CD4-positive, alpha-beta T cell treated with Interleukin-6 for 4 hours (primary cell): ENCODE measurements at regions not wholly inside any gene's neighbourhood (a gene's known extent, or its start where the extent isn't known, plus 50 kb on each side); places are given as distances from the start of the nearest gene placed in this dataset.
"Not testable (repeated sequence)": the region's sequence is repeated elsewhere in the genome, so short reads cannot be mapped to it uniquely, and the experiment has no call there.

Experiments
- DNase-seq: peaks from one replicate; pipeline ENCODE4 v3.0.0-alpha.2; 2020; ENCODE audit warnings: mixed read lengths

DNA sequence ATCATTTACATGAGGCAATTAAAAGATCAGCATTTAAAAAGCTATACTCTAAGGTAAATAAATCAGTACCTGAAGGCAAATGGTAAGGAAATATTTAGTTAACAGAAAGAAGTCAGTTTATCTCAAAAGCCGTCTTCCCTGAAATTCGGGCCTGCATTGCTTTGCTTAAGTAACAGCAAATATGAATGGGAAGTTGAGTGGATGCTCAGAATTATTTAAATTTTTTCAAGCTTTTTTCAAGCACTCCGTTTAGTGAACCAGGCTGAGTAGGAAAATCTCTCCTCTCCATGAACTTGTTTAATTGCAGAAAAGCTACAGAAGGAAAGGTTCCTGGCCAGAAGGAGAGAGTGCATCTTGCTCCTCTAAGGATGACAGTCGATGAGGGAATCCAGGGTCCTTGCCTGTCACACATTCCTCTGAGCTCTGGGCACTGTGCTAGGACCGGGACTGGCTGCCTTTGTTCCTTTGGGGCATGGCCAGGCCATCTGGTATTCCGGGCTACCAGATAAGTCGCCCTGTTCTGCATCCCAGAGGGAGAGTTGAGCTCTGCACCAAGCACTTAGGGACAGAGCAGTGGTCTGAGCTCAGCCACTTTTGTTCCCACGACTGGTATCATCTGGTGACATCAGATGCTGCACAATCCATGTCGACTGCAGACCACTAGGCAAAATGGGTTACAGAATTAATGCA, 77.6 kb downstream of the RIN2 start:
- no peak for DNase-seq

DNA sequence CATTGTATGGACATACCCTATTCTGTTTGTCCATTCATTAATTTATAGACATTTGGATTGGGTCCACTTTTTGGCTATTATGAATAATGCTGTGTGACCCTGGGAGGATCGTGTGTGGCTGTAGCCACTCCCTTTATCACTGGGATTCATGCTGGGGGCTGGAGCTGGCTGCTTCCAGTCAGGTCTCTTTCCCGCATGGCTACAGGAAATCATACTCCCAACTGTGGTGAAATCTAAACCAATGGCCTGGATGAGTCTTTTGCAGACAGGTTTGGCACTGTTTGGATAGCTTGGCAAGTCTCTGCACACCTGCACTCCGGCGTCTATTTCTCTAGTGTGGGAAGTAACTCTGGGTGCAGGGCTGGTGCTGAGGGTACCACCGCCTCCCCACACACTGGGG, 80.4 kb downstream of the RIN2 start:
- no peak for DNase-seq

DNA sequence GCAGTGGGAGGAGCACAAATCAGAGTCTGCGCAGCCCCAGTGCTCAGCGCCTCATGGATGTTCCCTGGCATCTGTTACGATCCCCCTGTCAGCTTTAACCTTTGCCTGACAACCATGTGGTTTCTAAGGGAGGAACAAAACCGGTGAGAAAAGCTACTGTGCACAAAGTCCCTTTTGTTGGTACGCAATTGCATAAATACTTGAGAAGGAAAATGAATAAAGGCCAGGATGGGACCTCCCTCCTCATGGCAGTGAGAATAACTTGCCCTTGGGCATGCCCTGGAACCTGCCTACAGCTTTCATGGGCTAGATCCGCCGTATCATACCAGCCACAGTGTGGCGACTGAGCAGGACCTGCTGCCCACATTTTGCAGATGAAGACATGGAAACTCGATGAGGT, 81.0 kb downstream of the RIN2 start:
- DNase-seq: no peak

DNA sequence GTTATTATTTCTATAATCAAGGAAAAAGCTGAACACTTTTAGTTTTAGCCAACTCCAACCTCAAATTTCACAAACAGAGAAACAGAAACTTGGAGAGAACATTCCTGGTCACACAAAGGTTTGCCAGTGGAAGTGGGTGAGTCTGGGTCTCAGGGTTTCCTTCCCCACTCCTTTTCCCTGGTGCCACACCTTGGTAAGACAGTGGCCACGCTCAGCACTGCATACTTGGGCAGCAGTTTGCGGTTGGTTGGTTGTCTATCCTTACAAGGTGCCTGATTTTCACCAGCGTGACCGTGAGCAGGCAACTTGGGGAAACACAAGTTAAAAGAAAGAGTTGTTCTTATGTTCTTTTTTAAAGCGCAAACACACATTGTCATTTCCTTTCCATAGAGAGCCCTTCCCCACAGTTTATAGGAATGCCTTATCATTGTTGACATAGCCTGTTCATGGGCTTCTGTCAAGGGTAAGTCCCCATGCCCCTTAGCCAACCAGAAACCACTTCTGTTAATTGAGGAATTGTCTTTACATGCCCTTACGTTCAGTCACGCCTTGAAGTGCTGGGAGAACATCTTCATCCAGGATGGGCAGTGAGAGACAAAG, 82.2 kb downstream of the RIN2 start:
- no peak for DNase-seq

DNA sequence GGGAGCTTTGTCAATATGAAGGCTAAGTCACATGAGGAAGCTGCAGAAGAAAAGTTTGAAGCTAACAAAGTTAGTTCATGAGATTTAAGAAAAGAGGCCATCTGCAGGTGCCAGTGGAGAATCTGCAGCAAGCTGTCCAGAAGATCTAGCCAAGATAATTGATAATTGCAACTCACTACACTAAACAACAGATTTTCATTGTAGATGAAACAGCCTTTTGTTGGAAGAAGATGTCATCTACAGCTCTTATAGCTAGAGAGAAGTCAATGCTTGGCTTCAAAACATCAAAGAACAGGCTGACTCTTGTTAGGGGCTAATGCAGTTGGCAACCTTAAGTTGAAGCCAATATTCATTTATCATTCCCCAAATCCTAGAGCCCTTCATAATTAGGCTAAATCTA, 83.7 kb downstream of the RIN2 start:
- DNase-seq: no peak

GRCh38 chr20:19844850-19845249, 86.8 kb downstream of the RIN2 start:
- not testable (repeated sequence) for DNase-seq

DNA sequence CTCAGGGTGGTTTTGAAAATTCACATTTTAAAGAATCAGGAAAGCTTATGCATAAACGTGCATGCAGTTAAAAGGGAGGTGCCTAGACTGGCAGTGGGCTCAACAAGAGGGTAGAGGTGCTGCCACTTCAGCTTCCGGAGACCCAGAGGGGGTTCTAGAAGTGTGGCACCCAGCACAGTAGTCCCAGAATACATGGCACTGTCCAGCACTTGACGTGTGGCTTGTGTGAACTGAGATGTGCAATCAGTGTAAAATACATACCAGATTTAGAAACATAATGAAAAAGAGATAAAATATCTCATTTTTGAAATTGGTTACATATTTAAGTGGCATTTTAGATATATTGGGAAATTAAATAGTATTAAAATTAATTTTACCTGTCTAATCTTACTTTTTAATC, 89.3 kb downstream of the RIN2 start:
- no peak for DNase-seq

GRCh38 chr20:19849341-19850197, 91.5 kb downstream of the RIN2 start:
- DNase-seq: no peak

DNA sequence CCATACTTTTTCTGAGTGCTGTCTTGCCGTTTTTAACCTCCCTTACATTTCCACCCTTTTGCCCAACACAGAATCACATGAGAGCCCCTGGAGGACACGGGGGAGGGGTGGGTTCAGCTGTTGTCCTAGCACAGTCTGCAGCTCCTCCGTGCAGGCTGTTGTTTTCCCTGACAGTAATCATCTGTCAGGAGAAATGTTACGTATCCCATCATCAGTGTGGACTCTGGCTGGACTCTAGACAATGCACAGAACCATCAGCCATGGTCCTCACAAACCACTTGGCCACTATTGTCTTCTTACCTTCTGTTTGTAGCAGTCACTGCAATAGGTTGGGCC, 92.1 kb downstream of the RIN2 start:
- DNase-seq: no peak

DNA sequence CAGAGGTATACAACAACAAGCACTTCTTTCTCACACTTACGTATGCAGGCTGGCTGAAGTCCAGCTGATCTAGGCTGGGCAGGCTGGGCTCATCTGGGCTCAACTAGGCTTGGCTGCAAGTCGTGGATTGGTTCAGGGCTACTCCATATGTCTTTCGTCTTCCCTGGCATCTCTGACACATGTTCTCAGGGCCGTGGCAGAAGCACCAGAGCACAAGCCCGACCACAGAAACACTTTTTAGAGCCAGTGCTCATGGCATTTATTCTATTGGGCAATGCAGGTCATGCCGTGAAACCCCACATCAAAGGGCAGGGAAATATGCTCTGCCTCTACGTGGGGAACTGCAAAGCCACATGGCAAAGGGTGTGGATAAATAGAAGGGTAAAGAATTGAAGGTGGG, 93.8 kb downstream of the RIN2 start:
- DNase-seq: no peak

- no peak for DNase-seq
Observed at GRCh38 chr20:19855416-19855815, 97.4 kb downstream of the RIN2 start.

DNA sequence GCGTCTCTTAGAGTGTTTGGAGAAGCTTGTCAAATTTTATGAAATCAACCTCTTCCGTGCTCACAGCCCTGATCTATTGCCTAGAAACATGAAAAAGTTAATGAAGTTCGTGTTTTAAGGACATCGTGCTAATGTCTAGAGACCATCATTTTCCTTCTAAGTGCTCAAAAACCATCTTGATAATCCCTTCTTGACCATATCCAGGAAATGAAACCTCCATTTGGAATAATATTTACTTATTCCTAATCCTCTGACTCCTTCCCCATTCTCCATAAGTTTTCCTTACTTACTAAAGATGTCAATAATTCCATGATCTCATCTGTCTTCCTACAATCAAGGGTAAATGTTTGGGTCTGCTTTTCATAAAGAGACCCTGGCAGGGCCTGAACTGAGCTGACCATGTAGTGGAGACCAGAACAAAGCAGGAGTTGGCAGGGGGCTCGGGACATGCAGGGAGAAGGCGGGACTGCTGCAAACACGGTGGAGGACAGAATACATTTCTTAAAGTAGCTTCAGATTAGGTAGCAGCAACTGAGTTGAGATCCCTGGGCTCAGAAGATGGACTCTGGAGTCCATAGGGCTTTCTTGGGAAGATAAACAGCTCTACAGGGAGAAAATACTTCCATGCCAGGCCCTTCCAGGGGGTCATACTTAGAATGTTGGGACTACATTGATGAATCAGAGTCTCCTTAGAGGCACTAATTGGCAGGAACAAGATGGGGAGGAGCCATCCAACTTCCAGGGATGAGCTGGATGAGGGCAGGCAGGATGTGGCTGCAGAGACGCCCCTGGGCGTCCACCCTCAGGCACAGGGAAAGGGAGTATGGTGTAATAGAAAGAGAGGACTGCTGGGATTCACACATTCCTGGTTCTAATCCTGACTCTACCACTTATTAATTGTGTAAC, 100.7 kb downstream of the RIN2 start:
- DNase-seq: no peak

DNA sequence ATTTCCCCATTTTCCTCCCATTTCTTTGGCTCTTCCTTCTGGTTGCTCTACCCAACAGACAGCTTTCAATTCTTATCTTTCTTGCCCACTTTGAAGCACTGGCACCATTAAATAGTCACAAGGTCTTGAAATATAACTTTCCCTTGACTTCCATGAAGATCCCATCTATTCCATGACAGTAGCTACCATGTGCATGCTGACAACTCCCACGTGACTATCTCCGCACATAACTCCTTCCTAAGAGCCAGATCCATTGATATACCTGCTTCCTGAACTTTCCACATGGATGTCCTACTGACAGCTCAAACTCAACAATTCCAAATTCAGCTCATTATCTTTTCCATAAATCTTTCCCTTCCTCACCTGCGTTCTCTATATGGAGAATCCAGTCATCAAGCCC, 101.4 kb downstream of the RIN2 start:
- no peak for DNase-seq

GRCh38 chr20:19860737-19861136, 102.7 kb downstream of the RIN2 start:
- DNase-seq: no peak

GRCh38 chr20:19861147-19861759, 103.2 kb downstream of the RIN2 start:
- DNase-seq: no peak

DNA sequence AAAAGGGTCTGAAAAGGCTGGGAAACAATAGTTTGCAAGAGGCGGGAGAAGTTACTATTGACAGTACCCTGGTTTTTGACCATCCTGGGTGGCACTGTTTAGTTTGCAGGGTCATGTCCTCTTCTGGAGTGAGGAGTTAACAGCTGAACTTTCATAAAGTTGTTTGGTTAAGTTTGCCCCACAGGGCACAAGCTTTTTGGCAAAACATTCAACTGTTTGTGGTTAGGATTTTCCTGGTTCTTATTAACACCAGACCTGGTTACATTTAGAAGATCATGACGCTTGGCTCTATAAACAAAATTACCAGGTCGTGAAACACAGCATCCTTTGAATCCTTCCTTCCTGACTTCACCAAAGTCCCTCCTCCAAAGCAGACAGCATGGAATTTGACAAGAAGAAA, 106.1 kb downstream of the RIN2 start:
- no peak for DNase-seq

DNA sequence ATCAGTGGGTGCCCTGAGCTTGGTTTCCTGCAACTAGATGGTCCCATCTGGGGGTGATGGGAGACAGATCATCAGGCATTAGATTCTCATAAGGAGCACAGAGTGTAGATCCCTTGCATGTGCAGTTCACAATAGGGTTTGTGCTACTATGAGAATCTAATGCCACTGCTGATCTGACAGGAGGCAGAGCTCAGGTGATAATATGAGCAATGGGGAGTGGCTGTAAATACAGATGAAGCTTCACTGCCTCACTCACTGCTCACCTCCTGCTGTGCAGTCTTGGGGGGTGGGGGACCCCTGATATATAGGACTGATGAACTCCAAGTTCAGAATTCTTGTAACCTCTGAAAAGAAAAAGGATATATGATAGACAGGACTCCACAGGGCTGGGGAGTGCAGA, 108.0 kb downstream of the RIN2 start:
- DNase-seq: no peak

- DNase-seq: no peak
Observed at GRCh38 chr20:19867074-19867473, 109.0 kb downstream of the RIN2 start.

- DNase-seq: no peak
Observed at GRCh38 chr20:19867940-19868371, 109.9 kb downstream of the RIN2 start.

- no peak for DNase-seq
Observed at GRCh38 chr20:19868441-19868840, 110.4 kb downstream of the RIN2 start.

DNA sequence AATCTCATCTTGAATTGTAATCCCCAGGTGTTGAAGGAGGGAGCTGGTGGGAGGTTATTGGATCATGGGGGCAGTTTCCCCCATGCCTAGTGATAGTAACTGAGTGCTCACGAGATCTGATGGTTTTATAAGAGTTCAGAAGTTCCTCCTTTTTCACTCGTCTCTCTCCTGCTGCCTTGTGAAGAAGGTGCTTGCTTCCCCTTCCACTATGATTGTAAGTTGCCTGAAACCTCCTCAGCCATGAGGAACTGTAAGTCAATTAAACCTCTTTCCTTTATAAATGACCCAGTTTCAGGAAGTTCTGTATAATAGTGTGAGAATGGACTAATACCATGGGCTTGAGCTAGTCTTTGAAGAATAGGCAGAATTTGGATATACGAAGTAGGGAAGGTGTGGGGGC, 113.9 kb downstream of the RIN2 start:
- no peak for DNase-seq

DNA sequence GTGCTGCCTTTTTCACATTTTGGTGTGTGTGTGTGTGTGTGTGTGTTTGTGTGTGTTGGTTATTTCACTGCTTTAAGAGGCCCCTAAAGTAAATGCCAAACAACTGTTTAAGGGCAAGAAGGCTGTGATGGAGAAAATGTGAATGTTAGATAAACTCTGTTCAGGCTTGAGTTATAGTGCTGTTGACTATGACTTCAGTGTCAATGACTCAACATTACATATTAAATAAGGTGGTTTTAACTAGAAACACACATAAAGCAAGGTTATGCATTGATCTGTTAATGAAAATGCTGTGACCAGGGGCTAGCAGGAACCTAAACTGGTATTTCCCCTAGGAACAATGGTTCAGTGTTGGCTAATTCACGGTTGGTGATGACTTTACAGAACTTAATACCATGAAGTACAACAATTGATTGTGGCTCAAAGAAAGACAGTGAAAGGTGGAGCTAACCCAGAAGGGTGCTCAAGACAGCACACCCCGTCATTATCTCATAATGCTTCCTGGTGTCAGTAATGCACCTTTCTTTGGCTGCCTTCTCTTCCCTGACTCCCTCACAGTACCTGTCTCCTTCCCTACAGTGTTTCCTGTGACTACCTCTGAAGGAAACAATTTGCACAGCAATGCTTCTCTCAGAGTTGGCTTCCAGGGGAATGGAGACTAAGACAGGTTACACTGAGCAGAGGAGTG, 116.1 kb downstream of the RIN2 start:
- no peak for DNase-seq
